HG03432 (cell line): ENCODE measurements at regions not wholly inside any gene's neighbourhood (a gene's known extent, or its start where the extent isn't known, plus 50 kb on each side); places are given as distances from the start of the nearest gene placed in this dataset.

Experiments
- ATAC-seq: cut with Tn5 transposase; IDR thresholded peaks from one replicate; pipeline ENCODE4 v1.9.1; 2021; ENCODE audit warnings: mild to moderate bottlenecking, moderate library complexity; ENCODE audit not compliant: unreplicated experiment

GRCh38 chr4:73001885-73002284, 67.6 kb downstream of the COX18 start:
- ATAC-seq: no peak

- no peak for ATAC-seq
Measured at GRCh38 chr4:72997409-72997808, 72.1 kb downstream of the COX18 start.

GRCh38 chr4:72994670-72995069, 74.8 kb downstream of the COX18 start:
- ATAC-seq: no peak

GRCh38 chr4:72993876-72994275, 75.6 kb downstream of the COX18 start:
- no peak for ATAC-seq

GRCh38 chr4:72991873-72992272, 77.6 kb downstream of the COX18 start:
- no peak for ATAC-seq

- no peak for ATAC-seq
Measured at GRCh38 chr4:72987741-72988729, 81.5 kb downstream of the COX18 start.

GRCh38 chr4:72984351-72984750, 85.2 kb downstream of the COX18 start:
- ATAC-seq: peak; percentile 60

GRCh38 chr4:72983709-72984108, 85.8 kb downstream of the COX18 start:
- no peak for ATAC-seq

GRCh38 chr4:72977936-72978485, 91.5 kb downstream of the COX18 start:
- ATAC-seq: no peak

- ATAC-seq: no peak
Measured at GRCh38 chr4:72975488-72975784, 94.1 kb downstream of the COX18 start.

- no peak for ATAC-seq
Measured at GRCh38 chr4:72974694-72975487, 94.6 kb downstream of the COX18 start.

GRCh38 chr4:72971572-72971971, 97.9 kb downstream of the COX18 start:
- no peak for ATAC-seq

- no peak for ATAC-seq
Measured at GRCh38 chr4:72970756-72971155, 98.8 kb downstream of the COX18 start.

GRCh38 chr4:72969976-72970375, 99.5 kb downstream of the COX18 start:
- ATAC-seq: no peak

- ATAC-seq: peak; percentile 89
Measured at GRCh38 chr4:72966652-72967051, 102.9 kb downstream of the COX18 start.

- no peak for ATAC-seq
Measured at GRCh38 chr4:72959411-72959810, 110.1 kb downstream of the COX18 start.

GRCh38 chr4:72954811-72955210, 114.7 kb downstream of the COX18 start:
- ATAC-seq: no peak

- ATAC-seq: no peak
Measured at GRCh38 chr4:72953571-72953970, 115.9 kb downstream of the COX18 start.

- ATAC-seq: no peak
Measured at GRCh38 chr4:72951628-72952027, 117.9 kb downstream of the COX18 start.

- no peak for ATAC-seq
Measured at GRCh38 chr4:72951147-72951546, 118.4 kb downstream of the COX18 start.

- ATAC-seq: no peak
Measured at GRCh38 chr4:72948080-72948479, 121.4 kb downstream of the COX18 start.
